ENCODE measurements at regions not wholly inside any gene's neighbourhood (a gene's known extent, or its start where the extent isn't known, plus 50 kb on each side); places are given as distances from the start of the nearest gene placed in this dataset.

DNA sequence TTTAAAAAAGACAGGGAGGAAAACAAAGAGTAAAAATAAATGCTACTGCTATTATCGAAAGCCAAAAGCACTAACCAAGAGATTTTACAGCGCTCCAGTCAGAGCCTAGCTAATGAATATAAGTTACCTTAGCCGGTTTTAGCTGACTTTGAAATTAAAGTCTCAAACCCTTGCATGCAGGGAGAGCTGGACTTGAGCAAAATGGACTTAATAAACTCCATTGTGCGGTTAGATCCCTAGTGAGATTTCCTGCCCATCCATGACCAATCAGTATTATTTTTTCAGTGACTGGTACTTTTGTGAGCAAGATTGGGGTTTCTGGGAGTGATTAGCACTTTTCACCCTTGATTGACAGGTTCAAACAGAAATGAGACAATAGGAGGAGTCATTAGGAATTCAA lies 333.4 kb upstream of the ADGRL2 start:
- H3K9ac ChIP-seq (ENCODE audit: low read depth in 1 of 2, low read length in 2 of 2) = no peak overlapping the region
- H3K4me3 ChIP-seq (ENCODE audit: low read depth in 1 of 3, low read length in 3 of 3) = no peak overlapping the region
- no peaks in the 10 kb centered on the region for H3K27me3 ChIP-seq (ENCODE audit: control insufficient read depth in 4 of 4, insufficient read depth in 4 of 4, low read length in 3 of 4)
- DNase-seq (ENCODE audit: low spot score) = no peak
- H3K36me3 ChIP-seq (ENCODE audit: control insufficient read depth in 4 of 4, insufficient read depth in 3 of 4, low read depth in 1 of 4, low read length in 3 of 4) = no peaks in the 10 kb centered on the region
- no peaks in the 10 kb centered on the region for H3K9me3 ChIP-seq (ENCODE audit: control insufficient read depth in 4 of 4, low read length in 3 of 4)
- H3K4me1 ChIP-seq (ENCODE audit: control insufficient read depth in 4 of 4, insufficient read depth in 4 of 4, low read length in 3 of 4) = no peaks in the 10 kb centered on the region
- 79% methylated on average over 4 of the region's 4 CpGs for WGBS
- TF ChIP-seq NR2F2 (IDR thresholded peaks at IDR 0.05) (no peak), FOXA2 (IDR thresholded peaks at IDR 0.05) (no peak), GABPA (IDR thresholded peaks at IDR 0.05 in 1 of 2, conservative IDR thresholded peaks at IDR 0.05 in 1 of 2) (no peak), JUND (IDR thresholded peaks at IDR 0.05) (no peak)
- TF ChIP-seq, protein P1, sequence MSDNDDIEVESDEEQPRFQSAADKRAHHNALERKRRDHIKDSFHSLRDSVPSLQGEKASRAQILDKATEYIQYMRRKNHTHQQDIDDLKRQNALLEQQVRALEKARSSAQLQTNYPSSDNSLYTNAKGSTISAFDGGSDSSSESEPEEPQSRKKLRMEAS (IDR thresholded peaks at IDR 0.05) = no peak
- TF ChIP-seq, protein P2, sequence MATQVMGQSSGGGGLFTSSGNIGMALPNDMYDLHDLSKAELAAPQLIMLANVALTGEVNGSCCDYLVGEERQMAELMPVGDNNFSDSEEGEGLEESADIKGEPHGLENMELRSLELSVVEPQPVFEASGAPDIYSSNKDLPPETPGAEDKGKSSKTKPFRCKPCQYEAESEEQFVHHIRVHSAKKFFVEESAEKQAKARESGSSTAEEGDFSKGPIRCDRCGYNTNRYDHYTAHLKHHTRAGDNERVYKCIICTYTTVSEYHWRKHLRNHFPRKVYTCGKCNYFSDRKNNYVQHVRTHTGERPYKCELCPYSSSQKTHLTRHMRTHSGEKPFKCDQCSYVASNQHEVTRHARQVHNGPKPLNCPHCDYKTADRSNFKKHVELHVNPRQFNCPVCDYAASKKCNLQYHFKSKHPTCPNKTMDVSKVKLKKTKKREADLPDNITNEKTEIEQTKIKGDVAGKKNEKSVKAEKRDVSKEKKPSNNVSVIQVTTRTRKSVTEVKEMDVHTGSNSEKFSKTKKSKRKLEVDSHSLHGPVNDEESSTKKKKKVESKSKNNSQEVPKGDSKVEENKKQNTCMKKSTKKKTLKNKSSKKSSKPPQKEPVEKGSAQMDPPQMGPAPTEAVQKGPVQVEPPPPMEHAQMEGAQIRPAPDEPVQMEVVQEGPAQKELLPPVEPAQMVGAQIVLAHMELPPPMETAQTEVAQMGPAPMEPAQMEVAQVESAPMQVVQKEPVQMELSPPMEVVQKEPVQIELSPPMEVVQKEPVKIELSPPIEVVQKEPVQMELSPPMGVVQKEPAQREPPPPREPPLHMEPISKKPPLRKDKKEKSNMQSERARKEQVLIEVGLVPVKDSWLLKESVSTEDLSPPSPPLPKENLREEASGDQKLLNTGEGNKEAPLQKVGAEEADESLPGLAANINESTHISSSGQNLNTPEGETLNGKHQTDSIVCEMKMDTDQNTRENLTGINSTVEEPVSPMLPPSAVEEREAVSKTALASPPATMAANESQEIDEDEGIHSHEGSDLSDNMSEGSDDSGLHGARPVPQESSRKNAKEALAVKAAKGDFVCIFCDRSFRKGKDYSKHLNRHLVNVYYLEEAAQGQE (IDR thresholded peaks at IDR 0.05) = no peak
- no peak overlapping the region for H3K27ac ChIP-seq (ENCODE audit: low read depth in 1 of 2, low read length in 2 of 2)

DNA sequence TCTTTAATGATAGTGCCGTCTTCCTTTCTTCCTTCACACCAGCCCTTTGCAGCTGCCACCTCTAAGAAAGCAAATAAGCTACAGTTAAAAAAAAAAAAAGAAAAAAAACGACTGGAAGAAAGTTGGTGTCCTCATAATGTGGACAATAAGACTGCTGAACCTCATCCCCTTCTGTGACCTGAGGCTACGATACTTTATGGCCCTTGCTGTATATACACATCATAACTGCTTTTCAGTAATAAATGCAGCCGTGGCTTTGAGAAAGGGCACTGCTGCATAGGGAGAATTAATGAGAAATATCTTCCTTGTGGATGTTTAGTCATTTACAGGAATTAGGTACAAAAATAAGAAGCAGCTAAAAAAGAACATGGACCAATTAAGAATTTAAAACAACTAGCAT lies 333.8 kb upstream of the ADGRL2 start:
- H3K9me3 ChIP-seq (ENCODE audit: control insufficient read depth in 4 of 4, low read length in 3 of 4) = no peaks in the 10 kb centered on the region
- H3K27me3 ChIP-seq (ENCODE audit: control insufficient read depth in 4 of 4, insufficient read depth in 4 of 4, low read length in 3 of 4) = no peaks in the 10 kb centered on the region
- no peaks in the 10 kb centered on the region for H3K36me3 ChIP-seq (ENCODE audit: control insufficient read depth in 4 of 4, insufficient read depth in 3 of 4, low read depth in 1 of 4, low read length in 3 of 4)
- WGBS = 62% methylated on average over 4 of the region's 4 CpGs
- TF ChIP-seq, protein P3, sequence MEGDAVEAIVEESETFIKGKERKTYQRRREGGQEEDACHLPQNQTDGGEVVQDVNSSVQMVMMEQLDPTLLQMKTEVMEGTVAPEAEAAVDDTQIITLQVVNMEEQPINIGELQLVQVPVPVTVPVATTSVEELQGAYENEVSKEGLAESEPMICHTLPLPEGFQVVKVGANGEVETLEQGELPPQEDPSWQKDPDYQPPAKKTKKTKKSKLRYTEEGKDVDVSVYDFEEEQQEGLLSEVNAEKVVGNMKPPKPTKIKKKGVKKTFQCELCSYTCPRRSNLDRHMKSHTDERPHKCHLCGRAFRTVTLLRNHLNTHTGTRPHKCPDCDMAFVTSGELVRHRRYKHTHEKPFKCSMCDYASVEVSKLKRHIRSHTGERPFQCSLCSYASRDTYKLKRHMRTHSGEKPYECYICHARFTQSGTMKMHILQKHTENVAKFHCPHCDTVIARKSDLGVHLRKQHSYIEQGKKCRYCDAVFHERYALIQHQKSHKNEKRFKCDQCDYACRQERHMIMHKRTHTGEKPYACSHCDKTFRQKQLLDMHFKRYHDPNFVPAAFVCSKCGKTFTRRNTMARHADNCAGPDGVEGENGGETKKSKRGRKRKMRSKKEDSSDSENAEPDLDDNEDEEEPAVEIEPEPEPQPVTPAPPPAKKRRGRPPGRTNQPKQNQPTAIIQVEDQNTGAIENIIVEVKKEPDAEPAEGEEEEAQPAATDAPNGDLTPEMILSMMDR (IDR thresholded peaks at IDR 0.05; ENCODE audit: low read depth, low read length, missing input control) = no peak
- TF ChIP-seq RAD21 (IDR thresholded peaks at IDR 0.05) = no peak
- TF ChIP-seq RXRA (IDR thresholded peaks at IDR 0.05) = no peak
- TF ChIP-seq, protein P1 (IDR thresholded peaks at IDR 0.05) = no peak
- no peak for TF ChIP-seq HNF4A (conservative IDR thresholded peaks at IDR 0.05)
- TF ChIP-seq JUND (IDR thresholded peaks at IDR 0.05) = no peak
- TF ChIP-seq EGR1 (IDR thresholded peaks at IDR 0.05; ENCODE audit: low read depth in 2 of 2) = no peak
- no peak for TF ChIP-seq YY1 (IDR thresholded peaks at IDR 0.05)
- TF ChIP-seq, protein P4, sequence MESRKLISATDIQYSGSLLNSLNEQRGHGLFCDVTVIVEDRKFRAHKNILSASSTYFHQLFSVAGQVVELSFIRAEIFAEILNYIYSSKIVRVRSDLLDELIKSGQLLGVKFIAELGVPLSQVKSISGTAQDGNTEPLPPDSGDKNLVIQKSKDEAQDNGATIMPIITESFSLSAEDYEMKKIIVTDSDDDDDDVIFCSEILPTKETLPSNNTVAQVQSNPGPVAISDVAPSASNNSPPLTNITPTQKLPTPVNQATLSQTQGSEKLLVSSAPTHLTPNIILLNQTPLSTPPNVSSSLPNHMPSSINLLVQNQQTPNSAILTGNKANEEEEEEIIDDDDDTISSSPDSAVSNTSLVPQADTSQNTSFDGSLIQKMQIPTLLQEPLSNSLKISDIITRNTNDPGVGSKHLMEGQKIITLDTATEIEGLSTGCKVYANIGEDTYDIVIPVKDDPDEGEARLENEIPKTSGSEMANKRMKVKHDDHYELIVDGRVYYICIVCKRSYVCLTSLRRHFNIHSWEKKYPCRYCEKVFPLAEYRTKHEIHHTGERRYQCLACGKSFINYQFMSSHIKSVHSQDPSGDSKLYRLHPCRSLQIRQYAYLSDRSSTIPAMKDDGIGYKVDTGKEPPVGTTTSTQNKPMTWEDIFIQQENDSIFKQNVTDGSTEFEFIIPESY (IDR thresholded peaks at IDR 0.05) = no peak
- TF ChIP-seq FOXA1 (IDR thresholded peaks at IDR 0.05) = no peak
- no peak for TF ChIP-seq FOXA2 (IDR thresholded peaks at IDR 0.05)
- TF ChIP-seq HNF4G (IDR thresholded peaks at IDR 0.05) = no peak
- TF ChIP-seq GABPA (IDR thresholded peaks at IDR 0.05 in 1 of 2, conservative IDR thresholded peaks at IDR 0.05 in 1 of 2) = no peak
- TF ChIP-seq, protein P5, sequence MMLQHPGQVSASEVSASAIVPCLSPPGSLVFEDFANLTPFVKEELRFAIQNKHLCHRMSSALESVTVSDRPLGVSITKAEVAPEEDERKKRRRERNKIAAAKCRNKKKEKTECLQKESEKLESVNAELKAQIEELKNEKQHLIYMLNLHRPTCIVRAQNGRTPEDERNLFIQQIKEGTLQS (IDR thresholded peaks at IDR 0.05) = no peak
- TF ChIP-seq, protein P2 (IDR thresholded peaks at IDR 0.05) = no peak
- no peak for TF ChIP-seq TAF1 (conservative IDR thresholded peaks at IDR 0.05)
- no peak for TF ChIP-seq NR2F2 (IDR thresholded peaks at IDR 0.05)
- TF ChIP-seq SP1 (IDR thresholded peaks at IDR 0.05) = no peak
- H3K4me3 ChIP-seq (ENCODE audit: low read depth in 1 of 3, low read length in 3 of 3) = no peak overlapping the region
- no peak for DNase-seq (ENCODE audit: low spot score)
- H3K27ac ChIP-seq (ENCODE audit: low read depth in 1 of 2, low read length in 2 of 2) = no peak overlapping the region
- no peaks in the 10 kb centered on the region for H3K4me1 ChIP-seq (ENCODE audit: control insufficient read depth in 4 of 4, insufficient read depth in 4 of 4, low read length in 3 of 4)
- no peak overlapping the region for H3K9ac ChIP-seq (ENCODE audit: low read depth in 1 of 2, low read length in 2 of 2)

All from liver (tissue), 8 donors.